ENCODE measurements at regions not wholly inside any gene's neighbourhood (a gene's known extent, or its start where the extent isn't known, plus 50 kb on each side); places are given as distances from the start of the nearest gene placed in this dataset.
A peak's percentile ranks its signal among the peaks of the same experiment; 100 is the strongest.

GRCh38 chr6:20025681-20026080 is 186.6 kb downstream of the MBOAT1 start:
- DNase-seq: no peak

- peak; percentile 82 for DNase-seq
These were observed 184.1 kb downstream of the MBOAT1 start for GRCh38 chr6:20028143-20028542.

DNA sequence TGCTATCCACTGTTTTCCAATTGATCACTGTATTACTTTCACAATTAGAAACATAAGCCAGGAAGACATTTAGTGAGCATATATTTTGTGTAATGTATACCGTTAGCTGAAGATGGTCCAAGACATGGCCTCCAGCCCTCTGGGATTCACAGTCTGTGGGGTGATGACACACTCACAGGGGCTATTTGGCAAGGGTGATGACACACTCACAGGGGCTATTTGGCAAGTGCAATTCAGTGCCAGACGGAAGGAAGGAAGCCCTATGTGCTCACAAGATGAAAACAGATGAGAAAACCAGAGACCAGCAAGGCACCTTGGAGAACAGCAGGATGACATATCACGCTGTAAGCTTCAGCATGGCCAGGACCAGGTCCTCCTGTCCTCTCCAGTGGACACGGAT is 183.7 kb downstream of the MBOAT1 start:
- no peak for DNase-seq

- no peak for DNase-seq
These were observed 182.3 kb downstream of the MBOAT1 start for GRCh38 chr6:20029979-20030378.

DNA sequence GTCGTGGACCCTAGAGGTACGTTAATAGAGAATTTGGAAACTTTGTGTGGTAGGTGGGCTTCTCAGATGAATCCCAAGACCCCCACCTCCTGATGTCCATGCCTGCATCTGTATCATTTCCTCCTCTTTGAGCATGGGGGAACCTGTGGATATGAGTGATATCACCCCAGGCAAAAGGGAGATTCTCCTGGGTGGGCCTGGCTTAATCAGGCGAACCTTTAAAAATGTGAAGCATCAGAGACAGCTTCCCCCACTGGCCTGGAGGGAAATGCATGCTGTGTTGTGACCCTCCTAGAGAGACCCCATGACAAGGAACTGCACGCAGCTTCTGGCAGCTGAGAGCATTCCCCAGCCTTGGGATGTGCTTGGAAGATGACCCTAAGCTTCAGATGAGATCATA is 180.9 kb downstream of the MBOAT1 start:
- DNase-seq: no peak

DNA sequence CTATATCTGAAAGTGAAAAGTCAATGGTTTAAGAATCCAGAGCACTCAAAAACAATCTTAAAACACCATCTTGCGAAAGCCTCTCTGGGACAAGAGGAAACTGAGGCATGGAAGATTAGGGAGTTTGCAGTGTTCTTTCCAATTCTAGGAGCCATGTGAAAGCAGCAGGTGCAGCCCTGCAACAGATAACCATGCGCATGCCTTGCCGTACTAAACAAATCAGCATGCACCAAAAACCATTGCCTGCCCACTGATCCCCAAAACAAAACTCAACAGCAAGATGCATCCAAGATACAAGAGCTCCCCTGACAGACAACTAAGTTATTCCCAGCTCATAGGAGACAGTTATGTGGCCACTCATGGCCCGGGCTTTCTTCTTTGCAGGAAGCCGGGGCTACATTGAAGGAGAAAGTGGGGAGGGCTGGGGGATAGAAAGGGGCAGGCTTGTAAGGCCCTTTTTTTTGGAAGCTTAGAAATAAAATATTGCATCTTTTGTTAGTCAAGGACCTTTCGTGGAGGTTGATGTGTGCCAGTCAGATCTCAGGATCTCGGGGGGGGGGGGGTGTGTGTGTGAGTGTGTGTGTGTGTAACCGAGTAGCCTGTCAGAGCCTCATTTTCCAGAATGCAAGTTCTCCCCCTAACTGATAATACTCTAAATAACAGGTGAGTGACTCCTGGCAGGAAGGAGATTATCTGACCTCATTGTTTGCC is 178.4 kb downstream of the MBOAT1 start:
- DNase-seq: no peak

DNA sequence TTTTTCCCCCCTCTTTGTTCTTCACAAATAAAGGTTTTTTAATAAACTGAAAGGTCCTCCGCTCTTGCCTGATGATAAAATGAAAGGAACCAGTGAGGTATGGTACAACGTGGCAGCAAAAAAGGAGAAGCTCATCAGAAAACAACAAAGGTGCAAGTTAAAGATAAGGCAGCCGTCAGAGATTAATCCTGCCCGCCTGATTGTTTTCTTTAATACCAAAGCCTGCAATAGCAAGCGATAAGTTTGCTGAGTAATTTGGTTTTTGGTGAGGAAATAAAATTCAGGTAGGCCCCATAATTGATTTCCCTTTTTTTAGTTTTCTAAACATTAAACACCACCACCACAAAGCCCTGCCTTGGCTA is 177.9 kb downstream of the MBOAT1 start:
- DNase-seq: no peak

GRCh38 chr6:20036141-20036677 is 176.1 kb downstream of the MBOAT1 start:
- DNase-seq: no peak

- no peak for DNase-seq
These were observed 173.7 kb downstream of the MBOAT1 start for GRCh38 chr6:20038410-20039204.

DNA sequence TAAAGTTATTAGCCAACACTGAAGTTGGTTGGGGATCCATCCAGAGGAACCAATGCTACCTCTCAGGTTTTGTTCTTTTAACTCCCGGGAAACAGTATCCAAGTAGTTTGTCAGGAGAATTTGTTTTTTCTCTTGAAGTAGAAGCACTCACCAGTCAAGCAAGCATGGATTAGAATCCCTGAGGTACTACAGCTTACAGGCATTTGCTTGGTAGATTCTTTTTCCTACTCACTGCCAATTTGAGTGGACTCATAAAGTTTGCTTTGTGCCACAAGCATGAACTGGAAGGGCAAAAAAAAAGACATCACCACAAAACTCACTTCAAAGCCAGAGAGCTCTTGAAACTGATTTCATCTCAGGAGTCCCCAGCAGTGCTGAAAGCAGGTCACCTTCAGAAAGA is 167.4 kb downstream of the MBOAT1 start:
- no peak for DNase-seq
